ENCODE measurements at regions not wholly inside any gene's neighbourhood (a gene's known extent, or its start where the extent isn't known, plus 50 kb on each side); places are given as distances from the start of the nearest gene placed in this dataset.

GRCh38 chr5:91214571-91214970, 168.5 kb downstream of the ARRDC3 start:
- intact Hi-C loops (cut with DNase I), result loop anchor here in 5 of 10 donors (10.0 kb wide), 2 partner anchors 90 to 110 kb away; no protein-coding TSS in a partner anchor
- H3K27me3 ChIP-seq, result no peaks in the 10 kb centered on the region
- WGBS, 2 donors, result 91 to 96% methylated on average over 4 of the region's 4 CpGs
- ATAC-seq (no peak), DNase-seq (no peak)
- H3K27ac ChIP-seq, result no peak overlapping the region
- peaks cover 0 to 34% (median 16%) of the 10 kb centered on the region in 9 donors for H3K4me1 ChIP-seq
- H3K9me3 ChIP-seq, result no peaks in the 10 kb centered on the region
- H3K4me3 ChIP-seq, result no peak overlapping the region
- H3K36me3 ChIP-seq, result no peaks in the 10 kb centered on the region
- no peak for TF ChIP-seq CTCF (IDR thresholded peaks at IDR 0.05)

All from heart right ventricle (tissue), 16 donors.